MG63 (cell line): ENCODE measurements at regions not wholly inside any gene's neighbourhood (a gene's known extent, or its start where the extent isn't known, plus 50 kb on each side); places are given as distances from the start of the nearest gene placed in this dataset.
"Not testable (repeated sequence)": the region's sequence is repeated elsewhere in the genome, so short reads cannot be mapped to it uniquely, and the experiment has no call there.

Experiments
- DNase-seq: peaks from one replicate; pipeline ENCODE4 v3.0.0-alpha.2; 2020
- H3K27me3 ChIP-seq: fragments of 250-450 bp; sonication (Bioruptor Pico); 2 replicates; pipeline ENCODE4 v1.5.1; 2020; ENCODE audit warnings: mild to moderate bottlenecking, moderate library complexity
- H3K36me3 ChIP-seq: fragments of 250-450 bp; sonication (Bioruptor Pico); 2 replicates; pipeline ENCODE4 v1.5.1; 2020; ENCODE audit warnings: mild to moderate bottlenecking, moderate library complexity
- H3K4me3 ChIP-seq: fragments of 250-450 bp; sonication (Bioruptor Pico); 2 replicates; pipeline ENCODE4 v1.5.1; 2020; ENCODE audit warnings: mild to moderate bottlenecking, moderate library complexity
- H3K9me3 ChIP-seq: fragments of 250-450 bp; sonication (Bioruptor Pico); 2 replicates; pipeline ENCODE4 v1.5.1; 2020; ENCODE audit warnings: mild to moderate bottlenecking, moderate library complexity

DNA sequence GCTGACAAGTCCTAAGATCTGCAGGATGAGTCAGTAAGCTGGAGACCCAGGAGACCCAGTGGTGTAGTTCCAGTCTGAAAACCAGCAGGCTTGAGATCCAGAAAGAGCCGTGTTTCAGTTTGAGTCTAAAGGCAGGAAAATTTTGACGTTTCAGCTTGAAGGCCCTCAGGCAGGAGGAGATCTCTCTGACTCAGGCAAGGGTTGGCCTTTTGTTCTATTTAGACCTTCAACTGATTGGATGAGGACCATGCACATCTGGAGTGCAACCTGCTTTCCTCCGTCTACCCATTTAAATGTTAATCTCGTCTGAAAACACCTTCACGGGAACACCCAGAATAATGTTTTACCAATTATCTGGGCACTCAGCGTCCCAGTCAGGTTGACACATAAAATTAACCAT is 69.5 kb downstream of the NPIPA7 start:
- H3K9me3 ChIP-seq, H3K36me3 ChIP-seq, DNase-seq, H3K27me3 ChIP-seq, H3K4me3 ChIP-seq: not testable (repeated sequence)

DNA sequence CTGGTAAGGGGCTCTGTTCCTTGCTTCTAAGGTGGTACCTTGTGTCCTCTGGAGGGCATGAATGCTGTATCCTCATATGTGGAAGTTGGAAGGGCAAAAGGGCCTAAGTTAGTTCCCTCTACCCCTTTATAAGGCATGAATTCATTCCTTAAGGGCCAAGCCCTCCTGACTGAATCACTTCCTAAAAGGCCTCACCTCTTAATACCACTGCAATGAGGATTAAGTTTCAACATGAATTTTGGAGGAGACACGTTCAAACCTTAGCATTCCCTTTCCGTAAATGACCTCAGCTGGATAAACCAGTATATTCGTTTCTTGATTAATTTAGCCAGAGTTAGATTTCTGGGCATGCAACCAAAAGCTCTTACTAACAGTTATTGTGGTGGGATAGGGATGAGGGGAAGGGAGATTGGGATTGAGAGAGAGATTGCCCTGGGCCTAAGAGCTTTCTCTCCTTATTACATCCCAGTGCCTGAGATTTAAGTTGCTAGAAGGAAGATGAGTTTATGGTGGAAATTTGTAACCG is 70.8 kb downstream of the NPIPA7 start:
- not testable (repeated sequence) for H3K4me3 ChIP-seq, H3K27me3 ChIP-seq, H3K36me3 ChIP-seq, H3K9me3 ChIP-seq, DNase-seq

DNA sequence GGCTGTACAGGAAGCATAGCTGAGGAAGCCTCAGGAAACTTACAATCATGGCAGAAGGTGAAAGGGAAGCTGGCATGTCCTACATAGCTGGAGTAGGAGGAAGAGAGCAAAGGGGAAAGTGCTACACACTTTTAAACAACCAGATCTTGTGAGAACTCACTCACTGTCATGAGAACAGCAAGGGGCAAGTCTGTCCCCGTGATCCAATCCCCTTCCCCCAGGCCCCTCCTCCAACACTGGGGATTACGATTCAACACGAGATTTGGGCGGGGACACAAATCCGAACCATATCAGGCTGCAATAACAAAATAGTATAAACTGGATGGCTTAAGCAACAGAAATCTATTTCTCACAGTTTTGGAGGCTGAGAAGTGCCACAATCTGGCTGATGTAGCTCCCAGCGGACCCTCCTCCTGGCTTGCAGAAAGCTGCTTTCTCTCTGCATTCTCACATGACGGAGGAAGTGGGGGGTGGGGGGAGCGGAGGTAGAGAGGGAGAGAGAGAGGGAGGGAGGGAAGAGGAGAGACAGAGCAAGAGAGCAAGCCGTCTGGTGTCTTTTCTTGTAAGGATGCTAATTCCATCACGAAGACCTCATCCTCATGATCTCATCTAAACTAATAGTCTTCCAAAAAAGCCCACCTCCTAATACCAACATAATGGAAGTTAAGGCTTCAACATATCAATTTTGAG is 72.9 kb downstream of the NPIPA7 start:
- not testable (repeated sequence) for H3K36me3 ChIP-seq, DNase-seq, H3K27me3 ChIP-seq, H3K4me3 ChIP-seq, H3K9me3 ChIP-seq

DNA sequence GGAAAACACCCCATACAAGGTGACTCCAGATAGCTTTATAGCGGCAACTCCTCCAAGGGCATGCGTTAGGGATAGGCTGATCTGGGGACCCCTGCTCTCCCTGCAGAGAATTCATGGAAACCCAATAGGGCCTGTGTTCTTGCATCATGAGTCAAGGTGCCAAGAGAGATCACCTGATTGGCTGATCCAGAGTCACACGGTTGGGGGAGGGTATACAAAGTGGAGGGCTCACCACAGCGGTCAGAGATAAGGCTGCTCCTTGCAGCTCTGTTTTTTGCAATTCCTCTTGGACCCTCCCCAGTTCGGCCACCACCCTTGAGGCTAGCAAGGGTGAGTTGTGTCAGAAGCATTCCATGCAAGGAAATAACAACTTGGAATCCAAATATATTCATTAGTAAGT is 79.6 kb downstream of the NPIPA7 start:
- not testable (repeated sequence) for H3K27me3 ChIP-seq, H3K4me3 ChIP-seq, DNase-seq

DNA sequence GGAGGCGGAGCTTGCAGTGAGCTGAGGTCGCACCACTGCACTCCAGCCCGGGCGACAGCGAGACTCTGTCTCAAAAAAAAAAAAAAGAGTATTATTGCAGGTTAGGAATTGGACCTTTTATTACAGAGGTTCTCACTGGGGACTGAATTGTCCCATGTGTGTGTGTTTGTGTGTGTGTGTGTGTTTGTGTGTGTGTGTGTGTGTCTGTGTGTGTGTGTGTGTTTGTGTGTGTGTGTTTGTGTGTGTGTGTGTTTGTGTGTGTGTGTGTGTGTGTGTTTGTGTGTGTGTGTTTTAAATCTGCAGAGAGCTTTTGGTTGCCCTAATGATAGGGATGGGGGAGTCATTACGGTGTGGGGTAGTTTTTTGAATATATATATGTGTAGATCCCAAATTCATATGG is 84.9 kb downstream of the NPIPA7 start:
- not testable (repeated sequence) for H3K9me3 ChIP-seq, H3K36me3 ChIP-seq, DNase-seq, H3K27me3 ChIP-seq, H3K4me3 ChIP-seq

More for the DNA sequence above, 79.6 kb downstream of the NPIPA7 start:
- not testable (repeated sequence) for H3K9me3 ChIP-seq, H3K36me3 ChIP-seq

DNA sequence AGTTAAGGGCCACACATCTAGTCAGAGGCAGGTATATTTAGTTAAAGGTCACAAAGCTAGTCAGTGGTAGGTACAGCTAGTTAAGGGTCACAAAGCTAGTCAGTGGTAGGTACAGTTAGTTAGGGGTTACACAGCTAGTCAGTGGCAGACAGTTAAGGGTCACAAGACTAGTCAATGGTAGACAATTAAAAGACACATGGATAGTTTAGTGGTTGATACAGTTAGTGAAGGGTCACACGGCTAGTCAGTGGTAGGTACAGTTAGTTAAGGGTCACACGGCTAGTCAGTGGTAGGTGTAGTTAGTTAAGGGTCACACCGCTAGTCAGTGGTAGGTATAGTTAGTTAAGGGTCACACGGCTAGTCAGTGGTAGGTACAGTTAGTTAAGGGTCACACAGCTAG is 110.0 kb downstream of the NPIPA7 start:
- H3K9me3 ChIP-seq, DNase-seq, H3K27me3 ChIP-seq: not testable (repeated sequence)

DNA sequence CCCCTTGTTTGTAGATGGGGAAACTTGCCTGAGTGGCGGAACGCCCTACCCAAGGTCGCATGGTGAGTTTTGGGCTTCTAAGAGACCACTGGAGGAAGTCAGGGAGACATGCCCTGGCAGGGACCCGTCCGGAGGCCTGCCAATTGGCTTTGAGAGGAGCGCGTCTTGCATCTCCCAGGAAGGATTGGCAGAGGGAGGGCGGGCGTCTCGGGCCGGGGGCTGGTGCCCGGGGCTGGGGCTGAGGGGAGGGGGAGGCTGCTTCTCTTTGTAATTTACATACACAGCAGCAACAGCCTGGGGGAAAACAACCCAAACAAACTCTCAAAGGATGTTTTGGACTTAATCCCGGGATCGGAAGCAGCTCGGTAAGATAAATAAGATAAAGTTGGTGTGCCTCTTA is 110.5 kb downstream of the NPIPA7 start:
- not testable (repeated sequence) for H3K36me3 ChIP-seq, H3K27me3 ChIP-seq, DNase-seq, H3K4me3 ChIP-seq, H3K9me3 ChIP-seq

More for the DNA sequence above, 110.0 kb downstream of the NPIPA7 start:
- not testable (repeated sequence) for H3K36me3 ChIP-seq, H3K4me3 ChIP-seq

DNA sequence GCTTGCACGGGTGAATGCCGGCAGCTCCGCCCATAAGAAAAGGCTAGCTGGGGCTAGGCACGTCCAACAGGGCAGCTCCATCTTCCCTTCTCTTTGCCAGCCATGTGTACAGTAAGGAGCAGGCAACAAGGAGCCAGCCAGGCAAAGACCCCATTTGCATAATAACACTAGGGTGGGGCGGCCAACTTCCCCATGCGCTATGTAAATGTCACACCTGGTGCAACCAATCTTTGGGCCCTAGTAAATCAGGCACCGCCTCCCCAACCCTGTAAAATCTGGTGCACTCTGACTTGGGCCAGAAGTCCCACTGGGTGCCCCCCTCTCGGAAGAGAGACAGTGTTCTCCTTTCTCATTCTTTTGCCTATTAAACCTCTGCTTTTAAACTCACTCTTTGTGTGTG is 115.2 kb downstream of the NPIPA7 start:
- not testable (repeated sequence) for H3K9me3 ChIP-seq, H3K36me3 ChIP-seq, H3K27me3 ChIP-seq, DNase-seq, H3K4me3 ChIP-seq

DNA sequence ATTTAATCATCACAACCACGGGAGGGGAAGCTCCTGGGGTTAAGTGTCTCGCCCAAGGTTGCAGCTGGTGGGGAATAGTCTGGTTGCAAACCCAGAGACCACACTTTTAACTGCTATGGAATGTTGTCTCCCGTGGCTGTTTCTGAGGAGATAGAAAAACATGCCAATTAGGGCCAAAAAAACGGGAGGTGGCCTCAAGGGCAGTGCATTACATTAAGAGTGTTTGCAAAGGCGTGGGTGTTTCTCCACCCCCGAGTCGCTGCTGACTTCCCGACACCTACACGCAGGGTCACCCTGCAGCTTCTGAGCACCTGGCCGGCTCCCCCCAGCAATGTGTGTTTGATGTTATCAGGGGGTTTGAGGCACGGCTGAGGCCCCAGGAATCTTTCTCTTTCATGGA is 116.1 kb downstream of the NPIPA7 start:
- not testable (repeated sequence) for H3K9me3 ChIP-seq, H3K4me3 ChIP-seq, H3K36me3 ChIP-seq, H3K27me3 ChIP-seq, DNase-seq

DNA sequence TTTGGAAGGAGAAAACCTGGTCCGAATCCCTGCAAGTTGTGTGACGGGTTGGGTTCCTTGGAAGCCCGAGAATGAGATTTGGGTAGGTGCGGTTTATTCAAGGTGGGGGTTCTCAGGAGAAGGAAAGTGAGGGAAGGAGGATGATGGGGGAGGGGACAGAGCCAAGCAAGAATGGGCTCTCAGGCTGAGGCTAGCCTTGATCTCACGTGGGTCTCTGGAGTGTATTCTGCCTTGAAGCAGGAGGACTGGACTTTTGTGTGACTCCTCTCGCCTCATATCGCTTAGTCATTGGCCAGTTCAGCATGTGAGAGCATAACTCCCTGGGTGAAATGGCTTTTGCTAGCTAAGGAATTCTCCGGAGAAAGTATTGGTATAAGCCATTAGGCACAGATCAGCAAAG is 120.9 kb downstream of the NPIPA7 start:
- not testable (repeated sequence) for H3K4me3 ChIP-seq, H3K27me3 ChIP-seq, H3K36me3 ChIP-seq, H3K9me3 ChIP-seq, DNase-seq

DNA sequence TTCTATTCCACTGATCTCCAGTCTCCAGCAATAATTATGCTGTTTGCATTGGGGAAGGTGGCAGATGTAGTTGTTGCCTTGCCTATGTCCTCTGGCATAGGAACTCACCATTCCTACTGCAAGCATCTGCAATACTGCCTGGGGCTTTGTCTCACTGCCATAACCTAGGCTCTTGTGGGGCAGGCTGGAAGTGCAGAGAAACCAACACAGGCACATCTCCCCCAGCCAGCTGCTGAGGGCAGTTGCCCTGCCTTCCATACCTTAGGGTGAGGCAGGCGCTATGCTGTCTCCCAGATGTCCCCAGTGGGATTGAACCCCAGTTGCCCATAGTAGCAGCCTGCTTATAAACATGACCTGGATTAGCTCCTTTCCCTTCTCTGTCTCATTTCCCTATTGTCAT is 128.1 kb downstream of the NPIPA7 start:
- H3K9me3 ChIP-seq, H3K27me3 ChIP-seq, H3K36me3 ChIP-seq, H3K4me3 ChIP-seq, DNase-seq: not testable (repeated sequence)

DNA sequence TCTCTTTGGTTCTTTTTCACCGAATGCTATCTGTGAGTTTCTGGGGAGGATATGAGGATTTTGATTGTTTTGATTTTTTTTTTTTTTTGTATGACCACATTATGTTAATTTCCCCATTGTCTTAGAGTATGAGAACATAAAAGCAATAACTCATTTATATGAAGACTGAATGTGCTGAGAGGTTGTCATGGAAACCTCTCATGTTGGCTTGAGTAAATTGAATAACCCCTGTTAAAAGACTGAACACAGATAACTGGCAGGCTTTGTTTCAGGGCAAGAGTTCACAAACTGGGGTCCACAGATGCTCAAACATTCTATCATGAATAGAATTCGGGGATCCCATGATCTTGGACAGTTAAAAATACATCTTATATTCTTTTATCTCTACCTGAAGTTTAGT is 129.4 kb downstream of the NPIPA7 start:
- not testable (repeated sequence) for DNase-seq, H3K36me3 ChIP-seq, H3K4me3 ChIP-seq, H3K27me3 ChIP-seq, H3K9me3 ChIP-seq

DNA sequence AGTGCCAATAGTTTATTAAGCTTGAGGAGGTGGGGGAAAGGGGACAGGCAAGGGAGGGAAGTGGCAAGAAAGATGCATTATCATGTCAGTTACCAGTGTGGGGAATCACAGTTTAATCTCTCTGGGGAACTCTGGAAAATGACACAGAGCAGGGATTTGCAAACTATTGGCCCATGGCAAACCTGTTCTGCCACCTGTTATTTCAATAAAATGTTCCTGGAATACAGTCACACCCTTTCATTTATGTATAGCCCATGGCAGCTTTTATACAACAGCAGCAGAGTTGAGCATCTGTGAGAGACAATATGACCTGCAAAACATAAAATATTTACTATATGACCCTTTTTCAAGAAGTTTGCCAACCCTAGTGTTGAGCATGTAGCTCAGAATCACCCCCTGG is 140.5 kb downstream of the NPIPA7 start:
- not testable (repeated sequence) for H3K4me3 ChIP-seq, H3K36me3 ChIP-seq, H3K27me3 ChIP-seq, H3K9me3 ChIP-seq, DNase-seq

DNA sequence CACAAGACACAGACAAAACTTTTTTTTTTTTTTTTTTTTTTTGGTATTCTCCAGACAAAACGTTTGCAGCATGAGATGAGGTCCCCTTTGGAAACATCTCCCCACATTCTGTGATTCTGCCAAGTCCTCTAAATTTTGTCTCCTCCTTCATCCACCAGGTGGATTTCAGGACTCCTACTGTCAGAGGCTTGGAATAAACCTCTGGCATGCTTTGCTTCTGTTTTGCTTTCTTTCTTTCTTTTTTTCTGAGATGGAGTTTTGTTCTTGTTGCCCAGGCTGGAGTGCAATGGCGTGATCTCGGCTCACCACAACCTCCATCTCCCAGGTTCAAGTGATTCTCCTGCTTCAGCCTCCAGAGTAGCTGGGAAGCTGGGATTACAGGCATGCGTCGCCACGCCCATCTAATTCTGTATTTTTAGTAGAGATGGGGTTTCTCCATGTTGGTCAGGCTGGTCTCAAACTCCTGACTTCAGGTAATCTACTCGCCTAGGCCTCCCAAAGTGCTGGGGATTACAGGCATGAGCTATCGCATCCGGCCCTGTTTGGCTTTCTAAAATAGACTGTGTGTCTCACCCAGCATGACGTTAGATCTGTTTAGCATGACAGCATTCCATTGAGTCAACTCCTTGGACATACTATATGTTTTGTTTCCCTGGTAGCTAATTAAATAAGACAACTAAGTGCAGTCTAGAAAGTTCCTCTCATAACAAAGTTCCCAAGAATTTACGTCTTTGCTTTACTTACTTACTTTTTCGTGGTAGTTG is 142.5 kb downstream of the NPIPA7 start:
- not testable (repeated sequence) for H3K9me3 ChIP-seq, H3K27me3 ChIP-seq, DNase-seq, H3K4me3 ChIP-seq, H3K36me3 ChIP-seq

DNA sequence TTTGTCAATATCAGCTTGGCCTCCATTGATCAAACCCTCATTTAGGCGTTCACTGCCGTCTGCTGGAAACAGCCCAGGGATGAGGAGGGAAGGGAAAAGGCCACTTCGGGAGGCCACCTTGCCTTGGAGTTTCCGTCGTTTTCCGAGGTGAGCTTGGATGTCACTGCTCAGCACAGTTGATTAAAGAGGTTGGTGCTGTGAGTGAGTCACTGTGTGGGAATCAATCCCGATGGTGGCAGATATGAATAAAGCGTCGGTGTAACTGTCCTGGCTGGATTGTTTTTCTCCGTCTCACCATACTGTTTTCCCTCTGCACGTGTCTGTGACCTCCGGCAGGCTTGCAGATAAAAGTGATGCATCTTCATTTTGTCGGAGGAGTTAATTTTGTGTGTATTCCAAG is 148.1 kb downstream of the NPIPA7 start:
- H3K4me3 ChIP-seq, H3K36me3 ChIP-seq, DNase-seq, H3K27me3 ChIP-seq, H3K9me3 ChIP-seq: not testable (repeated sequence)

DNA sequence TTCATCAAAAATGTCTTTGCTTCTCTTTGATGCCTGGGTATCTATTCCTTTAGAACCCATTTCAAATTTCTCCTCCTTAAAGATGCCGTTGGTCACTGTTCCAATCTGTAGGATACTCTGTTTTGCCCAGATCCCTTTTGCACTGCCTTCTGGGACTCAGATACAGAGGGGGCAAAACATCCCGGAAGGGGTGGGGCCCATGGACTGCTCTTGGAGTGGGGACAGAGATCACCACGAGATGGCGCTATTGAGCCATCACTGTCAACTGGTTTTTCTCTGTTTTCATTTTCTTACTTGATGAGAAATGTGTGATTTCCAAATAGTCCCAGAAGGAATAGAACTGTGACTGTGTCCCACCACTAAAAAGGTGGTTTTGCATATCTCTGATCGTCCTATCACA is 151.8 kb downstream of the NPIPA7 start:
- DNase-seq, H3K9me3 ChIP-seq, H3K36me3 ChIP-seq, H3K4me3 ChIP-seq, H3K27me3 ChIP-seq: not testable (repeated sequence)

DNA sequence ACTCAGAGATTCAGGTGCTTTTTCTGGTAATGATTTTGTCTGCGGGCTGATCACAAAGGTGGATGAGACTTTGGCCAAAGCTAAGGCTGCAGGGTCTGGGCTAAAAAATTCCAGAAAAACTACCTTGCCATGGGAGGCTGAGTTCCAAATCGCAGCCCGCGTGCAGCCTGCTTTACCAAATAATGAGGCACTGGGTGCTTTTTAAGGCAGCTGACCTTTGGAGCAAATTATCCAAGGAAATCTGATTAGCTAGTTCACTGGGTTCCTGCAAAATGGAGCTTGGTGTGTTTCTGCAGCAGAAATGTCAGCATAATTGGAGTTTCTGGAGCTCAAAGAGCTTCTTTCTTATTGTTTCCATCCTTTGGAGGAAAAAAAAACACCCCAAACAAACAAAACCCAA is 156.6 kb downstream of the NPIPA7 start:
- not testable (repeated sequence) for H3K36me3 ChIP-seq, H3K27me3 ChIP-seq, DNase-seq, H3K4me3 ChIP-seq, H3K9me3 ChIP-seq

DNA sequence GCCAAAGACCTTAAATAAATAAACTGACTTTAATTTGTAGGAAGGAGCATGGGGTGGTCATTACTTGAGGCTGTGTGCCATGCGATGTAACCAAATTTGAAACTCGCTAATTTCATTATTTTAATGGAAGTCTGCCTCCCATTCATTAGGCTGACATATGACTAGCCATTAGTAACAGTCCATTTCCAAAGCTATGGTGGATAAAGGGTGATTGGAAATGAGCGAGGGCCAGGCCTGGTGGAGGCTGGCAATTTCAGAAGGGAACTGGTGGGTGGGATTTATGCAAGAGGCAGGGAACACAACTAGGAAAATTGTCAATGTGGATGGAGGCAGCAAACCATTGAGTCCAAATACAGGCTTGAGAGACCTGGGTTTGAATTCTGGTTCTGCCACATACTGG is 157.2 kb downstream of the NPIPA7 start:
- not testable (repeated sequence) for H3K9me3 ChIP-seq, DNase-seq, H3K4me3 ChIP-seq, H3K36me3 ChIP-seq, H3K27me3 ChIP-seq
